Prostate gland (tissue), 2 donors: ENCODE measurements at regions not wholly inside any gene's neighbourhood (a gene's known extent, or its start where the extent isn't known, plus 50 kb on each side); places are given as distances from the start of the nearest gene placed in this dataset.

Experiments used
- DNase-seq: peaks from one replicate; pipeline ENCODE4 v3.0.0-alpha.2; 2019; ENCODE audit warnings: low spot score
- H3K27ac ChIP-seq, 2 donors: fragments of 200-600 bp; sonication (generic); 2 replicates each; pipeline ENCODE4 v1.5.1; 2017 to 2019
- H3K27me3 ChIP-seq: fragments of 200-600 bp; sonication (generic); replicated peaks from 2 replicates; pipeline ENCODE4 v1.5.1; 2019; ENCODE audit not compliant: insufficient read depth
- H3K36me3 ChIP-seq, 2 donors: fragments of 200-600 bp; sonication (generic); 1 replicate in 1 of 2; 2 replicates in 1 of 2; pipeline versions ENCODE4 v1.5.1 to v1.8.1; 2017 to 2019
- H3K4me1 ChIP-seq: fragments of 200-600 bp; sonication (generic); replicated peaks from 2 replicates; pipeline ENCODE4 v1.5.1; 2019
- H3K4me3 ChIP-seq, 2 donors: fragments of 200-600 bp; sonication (generic); 2 replicates each; pipeline ENCODE4 v1.5.1; 2017 to 2019
- H3K9me3 ChIP-seq: fragments of 200-600 bp; sonication (generic); 2 replicates; pipeline ENCODE4 v1.5.1; 2017
- POLR2A ChIP-seq: fragments of 450-650 bp; IDR thresholded peaks from one replicate; pipeline ENCODE4 v1.6.1; 2016; ENCODE audit warnings: antibody characterized with exemption, mild to moderate bottlenecking
- POLR2AphosphoS5 ChIP-seq: sonication (generic); formaldehyde crosslinking; IDR thresholded peaks from one replicate; pipeline ENCODE4 v1.6.1; 2017; ENCODE audit warnings: antibody characterized with exemption
- WGBS: methylation state at CpG from one replicate; pipeline ENCODE4 v1.1.5; 2018; 5-methylcytosine and 5-hydroxymethylcytosine counted together
- intact Hi-C: fragments of 100-400 bp; cut with DNase I; formaldehyde crosslinking; loops from one replicate; pipeline ENCODE4 v1.14.2; 2022
- TF ChIP-seq, protein P1 (sequence below), 4 experiments: fragments of 200-600 bp in 2 of 4; fragments of 450-650 bp in 2 of 4; sonication (generic) in 2 of 4; IDR thresholded peaks; 1 replicate in 3 of 4; 2 replicates in 1 of 4; pipeline ENCODE4 v1.5.1; 2016 to 2019; ENCODE audit warnings: antibody characterized with exemption in 4 of 4, mild to moderate bottlenecking in 2 of 4, moderate library complexity in 2 of 4

DNA sequence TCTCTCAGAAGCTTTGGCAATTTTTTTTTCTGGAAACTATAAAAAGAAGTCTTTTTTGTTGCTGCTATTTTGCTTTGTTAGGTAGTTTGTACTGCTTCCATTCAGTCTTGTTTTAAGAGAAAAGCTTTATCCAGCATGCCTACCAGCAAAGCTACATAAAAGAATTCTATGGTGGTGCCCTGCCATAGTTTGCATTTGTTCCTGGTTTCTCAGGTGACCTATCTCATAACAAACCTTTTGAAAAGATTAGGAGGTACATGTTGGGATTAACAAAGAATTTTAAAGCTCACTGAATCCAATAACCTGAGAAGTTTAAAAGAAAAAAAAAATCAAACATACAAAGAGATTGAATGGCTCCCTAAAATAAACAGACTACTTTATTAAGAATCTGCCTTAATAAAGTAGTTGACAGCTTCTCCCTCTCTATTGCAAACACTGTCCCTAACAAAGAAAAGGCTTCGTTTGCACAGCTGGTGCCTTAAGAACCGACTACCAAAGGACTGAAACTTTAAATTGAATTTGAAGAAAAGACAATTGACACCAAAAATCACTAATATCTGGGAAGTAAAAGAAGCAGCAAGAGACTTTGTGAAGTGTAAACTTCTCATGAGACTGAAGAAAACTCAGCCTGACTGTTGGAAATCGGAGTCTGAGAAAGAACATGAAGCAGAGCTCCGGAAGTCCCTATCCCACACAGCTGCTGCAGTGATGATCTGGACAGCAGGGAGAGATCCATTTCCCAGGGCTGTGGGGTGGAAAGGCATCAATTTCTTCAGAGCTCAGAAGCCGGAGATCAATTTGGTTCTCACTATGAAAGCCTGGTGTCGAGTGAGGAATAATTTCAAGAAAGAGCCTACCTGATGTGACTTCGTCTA is 102.7 kb upstream of the PLEKHA5 start:
- Histone ChIP-seq H3K27ac (no peak overlapping the region), H3K4me3 (no peak overlapping the region), H3K27me3 (no peaks in the 10 kb centered on the region), H3K4me1 (no peaks in the 10 kb centered on the region), H3K9me3 (no peaks in the 10 kb centered on the region), H3K36me3 (no peaks in the 10 kb centered on the region)
- DNase-seq, result no peak
- intact Hi-C loops, result no loop called here
- TF ChIP-seq POLR2AphosphoS5 (no peak), POLR2A (no peak)
- TF ChIP-seq, protein P1, sequence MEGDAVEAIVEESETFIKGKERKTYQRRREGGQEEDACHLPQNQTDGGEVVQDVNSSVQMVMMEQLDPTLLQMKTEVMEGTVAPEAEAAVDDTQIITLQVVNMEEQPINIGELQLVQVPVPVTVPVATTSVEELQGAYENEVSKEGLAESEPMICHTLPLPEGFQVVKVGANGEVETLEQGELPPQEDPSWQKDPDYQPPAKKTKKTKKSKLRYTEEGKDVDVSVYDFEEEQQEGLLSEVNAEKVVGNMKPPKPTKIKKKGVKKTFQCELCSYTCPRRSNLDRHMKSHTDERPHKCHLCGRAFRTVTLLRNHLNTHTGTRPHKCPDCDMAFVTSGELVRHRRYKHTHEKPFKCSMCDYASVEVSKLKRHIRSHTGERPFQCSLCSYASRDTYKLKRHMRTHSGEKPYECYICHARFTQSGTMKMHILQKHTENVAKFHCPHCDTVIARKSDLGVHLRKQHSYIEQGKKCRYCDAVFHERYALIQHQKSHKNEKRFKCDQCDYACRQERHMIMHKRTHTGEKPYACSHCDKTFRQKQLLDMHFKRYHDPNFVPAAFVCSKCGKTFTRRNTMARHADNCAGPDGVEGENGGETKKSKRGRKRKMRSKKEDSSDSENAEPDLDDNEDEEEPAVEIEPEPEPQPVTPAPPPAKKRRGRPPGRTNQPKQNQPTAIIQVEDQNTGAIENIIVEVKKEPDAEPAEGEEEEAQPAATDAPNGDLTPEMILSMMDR (IDR thresholded peaks at IDR 0.05), result no peak
- 55% methylated on average over 7 of the region's 7 CpGs for WGBS

DNA sequence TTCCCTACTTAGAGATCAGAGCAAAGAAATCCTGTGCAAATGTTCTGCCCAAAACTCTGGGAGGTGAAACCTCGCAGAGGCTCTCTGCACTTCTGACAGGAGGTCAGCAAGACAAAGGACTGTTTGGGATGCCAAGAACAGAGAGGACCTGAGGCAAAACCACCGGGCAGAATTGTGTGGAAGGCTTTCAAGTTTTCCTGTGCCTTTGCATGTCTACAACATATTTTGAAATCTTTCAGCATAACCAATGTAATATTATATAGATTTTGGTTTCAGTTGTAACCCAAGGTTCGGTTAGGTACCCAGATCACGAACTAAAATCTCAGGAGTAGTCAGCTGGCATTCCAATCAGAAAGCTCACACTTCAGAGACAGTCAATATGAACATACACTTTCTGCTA is 99.4 kb upstream of the PLEKHA5 start:
- Histone ChIP-seq H3K27ac (no peak overlapping the region), H3K9me3 (no peaks in the 10 kb centered on the region), H3K27me3 (no peaks in the 10 kb centered on the region), H3K4me1 (no peaks in the 10 kb centered on the region), H3K36me3 (no peaks in the 10 kb centered on the region), H3K4me3 (no peak overlapping the region)
- no peak for TF ChIP-seq POLR2A
- TF ChIP-seq, protein P1 (IDR thresholded peaks at IDR 0.05), result no peak
- no peak for TF ChIP-seq POLR2AphosphoS5
- no peak for DNase-seq
- WGBS, result 54% methylated on average over 4 of the region's 4 CpGs
- intact Hi-C loops, result no loop called here

DNA sequence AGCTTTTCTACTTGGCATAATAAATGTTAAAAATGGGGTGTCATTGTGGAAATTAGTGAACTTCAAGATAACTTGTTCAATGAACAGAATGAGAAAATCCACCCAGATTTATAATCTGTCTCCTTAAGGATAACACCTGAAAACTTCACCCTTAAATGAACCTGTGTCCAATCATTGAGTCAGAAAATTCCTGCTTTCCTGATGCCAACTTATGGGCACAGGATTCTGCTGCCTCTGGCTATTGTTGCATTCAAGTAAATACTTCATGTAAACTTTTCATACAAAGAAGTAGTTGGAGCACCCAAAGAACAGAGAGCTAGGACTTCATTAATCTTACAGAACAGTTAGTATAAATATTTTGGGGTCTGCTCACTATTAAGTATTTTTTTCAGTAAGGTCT is 98.9 kb upstream of the PLEKHA5 start:
- no peak for DNase-seq
- H3K27ac ChIP-seq, result no peak overlapping the region
- intact Hi-C loops, result no loop called here
- H3K9me3 ChIP-seq, result no peaks in the 10 kb centered on the region
- TF ChIP-seq POLR2A (no peak), POLR2AphosphoS5 (no peak)
- TF ChIP-seq, protein P1 (IDR thresholded peaks at IDR 0.05), result no peak
- H3K4me3 ChIP-seq, result no peak overlapping the region
- no peaks in the 10 kb centered on the region for H3K27me3 ChIP-seq
- no peaks in the 10 kb centered on the region for H3K36me3 ChIP-seq
- no peaks in the 10 kb centered on the region for H3K4me1 ChIP-seq

DNA sequence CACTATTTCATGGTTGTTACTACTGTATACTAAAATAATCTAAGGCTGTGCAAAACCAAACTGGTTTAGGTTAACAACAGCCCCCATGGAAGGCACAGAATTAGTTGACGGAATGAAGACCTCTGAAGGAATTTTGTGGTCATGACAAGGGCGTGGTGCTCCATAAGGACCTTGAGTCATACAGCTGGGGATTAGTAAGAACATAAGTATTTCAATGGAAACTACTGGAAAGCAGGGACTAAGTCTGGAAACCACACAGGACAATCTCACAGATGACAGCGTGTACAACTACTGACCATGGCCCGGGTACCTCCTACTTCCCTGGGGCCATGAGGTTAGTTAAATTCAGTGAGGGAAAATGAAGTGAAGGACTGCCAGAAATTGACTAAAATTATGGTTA is 98.5 kb upstream of the PLEKHA5 start:
- no peak for DNase-seq
- WGBS, result 89% methylated on average over 4 of the region's 4 CpGs
- no peaks in the 10 kb centered on the region for H3K4me1 ChIP-seq
- intact Hi-C loops, result no loop called here
- H3K9me3 ChIP-seq, result no peaks in the 10 kb centered on the region
- no peak overlapping the region for H3K4me3 ChIP-seq
- no peak overlapping the region for H3K27ac ChIP-seq
- no peaks in the 10 kb centered on the region for H3K27me3 ChIP-seq
- no peak for TF ChIP-seq POLR2AphosphoS5
- TF ChIP-seq, protein P1 (IDR thresholded peaks at IDR 0.05), result no peak
- TF ChIP-seq POLR2A, result no peak
- H3K36me3 ChIP-seq, result no peaks in the 10 kb centered on the region

DNA sequence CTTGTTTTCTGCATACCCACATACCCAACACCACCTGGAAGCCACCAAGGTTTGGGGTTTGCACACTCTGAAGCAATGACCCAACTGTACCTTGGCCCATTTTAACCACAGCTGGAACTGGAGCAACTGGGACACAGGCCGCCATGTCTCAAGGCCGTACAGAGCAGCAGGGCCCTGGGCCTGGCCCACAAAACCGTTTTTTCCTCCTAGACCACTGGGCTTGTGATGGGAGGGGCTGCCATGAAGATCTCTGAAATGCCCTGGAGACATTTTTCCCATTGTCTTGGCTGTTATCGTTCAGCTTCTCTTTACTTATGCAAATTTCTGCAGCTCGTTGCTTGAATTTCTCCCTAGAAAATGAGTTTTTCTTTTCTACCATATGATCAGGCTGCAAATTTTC is 96.7 kb upstream of the PLEKHA5 start:
- TF ChIP-seq, protein P1 (IDR thresholded peaks at IDR 0.05), result no peak
- TF ChIP-seq POLR2AphosphoS5 (no peak), POLR2A (no peak)
- H3K36me3 ChIP-seq, result no peaks in the 10 kb centered on the region
- no peaks in the 10 kb centered on the region for H3K4me1 ChIP-seq
- H3K27me3 ChIP-seq, result no peaks in the 10 kb centered on the region
- intact Hi-C loops, result no loop called here
- H3K9me3 ChIP-seq, result no peaks in the 10 kb centered on the region
- no peak overlapping the region for H3K4me3 ChIP-seq
- H3K27ac ChIP-seq, result no peak overlapping the region
- no peak for DNase-seq
- 87% methylated on average over 5 of the region's 5 CpGs for WGBS
